Sigmoid colon (tissue), 6 donors: ENCODE measurements at regions not wholly inside any gene's neighbourhood (a gene's known extent, or its start where the extent isn't known, plus 50 kb on each side); places are given as distances from the start of the nearest gene placed in this dataset.
A peak's percentile ranks its signal among the peaks of the same experiment; 100 is the strongest.

ENCODE experiments used
- DNase-seq: peaks from one replicate; pipeline ENCODE4 v3.0.0-alpha.2; 2019
- H3K27ac ChIP-seq, 4 donors: fragments of 200-600 bp; sonication (generic); one replicate each; pipeline ENCODE4 v1.5.1; 2016 to 2019; ENCODE audit warnings: mild to moderate bottlenecking in 1 of 4
- H3K27me3 ChIP-seq, 3 donors: fragments of 200-600 bp; sonication (generic); one replicate each; pipeline ENCODE4 v1.5.1; 2019; ENCODE audit warnings: mild to moderate bottlenecking in 1 of 3
- H3K36me3 ChIP-seq, 4 donors: fragments of 200-600 bp; sonication (generic); one replicate each; pipeline ENCODE4 v1.5.1; 2016 to 2019
- H3K4me1 ChIP-seq, 4 donors: fragments of 200-600 bp; sonication (generic); one replicate each; pipeline ENCODE4 v1.5.1; 2017 to 2019
- H3K4me3 ChIP-seq, 4 donors: fragments of 200-600 bp; sonication (generic); one replicate each; pipeline ENCODE4 v1.5.1; 2017 to 2019; ENCODE audit warnings: mild to moderate bottlenecking in 2 of 4, moderate library complexity in 1 of 4
- H3K9me3 ChIP-seq, 4 donors: fragments of 200-600 bp in 3 of 4; sonication (generic) in 3 of 4; one replicate each; pipeline versions ENCODE4 v1.5.1 to v1.6.1; 2013 to 2019
- EP300 ChIP-seq, 4 donors: sonication (generic); formaldehyde crosslinking; IDR thresholded peaks; one replicate each; pipeline ENCODE4 v1.6.1; 2017; ENCODE audit warnings: antibody characterized with exemption in 4 of 4
- POLR2A ChIP-seq, 2 donors: fragments of 450-650 bp; IDR thresholded peaks; one replicate each; pipeline ENCODE4 v1.6.1; 2016; ENCODE audit warnings: antibody characterized with exemption in 2 of 2, mild to moderate bottlenecking in 2 of 2, moderate library complexity in 2 of 2
- POLR2AphosphoS5 ChIP-seq, 4 donors: sonication (generic); formaldehyde crosslinking; IDR thresholded peaks; one replicate each; pipeline ENCODE4 v1.6.1; 2017; ENCODE audit warnings: antibody characterized with exemption in 4 of 4
- WGBS, 2 donors: extraction: QIAGEN DNeasy Blood & Tissue Kit; methylation state at CpG; one replicate each; pipeline ENCODE4 v1.1.7; 2013; 5-methylcytosine and 5-hydroxymethylcytosine counted together
- intact Hi-C: fragments of 100-400 bp; cut with DNase I; formaldehyde crosslinking; loops from one replicate; pipeline ENCODE4 v1.15.1; 2023
- TF ChIP-seq, protein P1 (sequence below), 4 experiments: fragments of 450-650 bp in 3 of 4; fragments of 200-600 bp in 1 of 4; IDR thresholded peaks; one replicate each; pipeline ENCODE4 v1.5.1; 2016 to 2019; ENCODE audit warnings: antibody characterized with exemption in 4 of 4, mild to moderate bottlenecking in 3 of 4, moderate library complexity in 2 of 4
- donor health status: healthy with polysubstance abuse.
- donor health status: healthy.

DNA sequence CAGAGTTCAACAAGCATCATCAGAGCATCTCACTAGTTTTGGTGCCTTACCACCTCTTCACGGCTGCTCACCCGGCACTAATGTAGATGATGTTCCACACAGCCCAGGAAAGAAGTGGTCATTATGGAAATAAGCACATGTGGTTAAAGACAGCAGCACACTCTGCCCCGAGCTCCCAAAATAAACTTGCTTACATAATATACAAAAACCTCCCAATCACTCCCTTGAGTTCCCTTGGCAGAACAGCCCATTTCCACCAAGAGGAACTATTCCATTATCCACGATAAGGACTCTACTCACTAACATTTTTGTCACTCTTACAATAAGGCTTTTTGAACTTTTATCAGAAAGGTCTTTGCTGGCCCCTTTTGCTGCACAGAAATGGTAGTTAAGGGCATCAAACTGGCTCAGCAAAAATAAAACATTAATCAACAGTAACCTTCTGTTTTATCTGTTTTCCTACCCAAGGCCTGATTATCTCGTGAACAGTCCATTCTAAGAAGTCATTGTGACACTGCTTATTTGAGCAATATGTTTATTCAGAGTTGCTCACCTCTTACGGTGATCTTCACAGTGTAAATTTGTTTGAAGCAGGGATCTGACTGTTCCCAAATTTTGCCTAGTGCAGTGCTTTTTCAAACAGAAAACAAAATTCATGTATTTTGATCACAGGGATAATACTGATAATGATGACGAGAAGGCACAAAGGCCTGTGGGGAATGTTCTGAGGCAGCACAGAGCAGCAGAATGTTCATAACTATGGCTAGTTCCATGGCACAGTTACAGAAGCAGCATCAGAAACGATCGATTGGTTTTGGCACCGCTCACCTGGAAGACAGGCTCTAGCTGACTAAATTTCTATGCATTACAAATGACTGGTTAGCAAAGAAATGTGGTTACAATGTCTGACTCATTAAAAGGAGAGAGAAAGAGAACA lies 399.8 kb upstream of the PIK3R1 start:
- Histone ChIP-seq H3K4me3 (no peak overlapping the region), H3K4me1 (peaks cover 0 to 31% (median 27%) of the 10 kb centered on the region in 4 donors), H3K27me3 (no peaks in the 10 kb centered on the region), H3K9me3 (no peaks in the 10 kb centered on the region), H3K27ac (peak overlapping the region in 3 of 4 donors; percentile 27 to 45 (median 33)), H3K36me3 (no peaks in the 10 kb centered on the region)
- DNase-seq = no peak
- 81 to 83% methylated on average over 10 of the region's 10 CpGs for WGBS, 2 donors
- intact Hi-C loops = no loop called here
- TF ChIP-seq POLR2A (IDR thresholded peaks at IDR 0.05) (no peak), EP300 (IDR thresholded peaks at IDR 0.05) (no peak), POLR2AphosphoS5 (IDR thresholded peaks at IDR 0.05) (no peak)
- TF ChIP-seq, protein P1, sequence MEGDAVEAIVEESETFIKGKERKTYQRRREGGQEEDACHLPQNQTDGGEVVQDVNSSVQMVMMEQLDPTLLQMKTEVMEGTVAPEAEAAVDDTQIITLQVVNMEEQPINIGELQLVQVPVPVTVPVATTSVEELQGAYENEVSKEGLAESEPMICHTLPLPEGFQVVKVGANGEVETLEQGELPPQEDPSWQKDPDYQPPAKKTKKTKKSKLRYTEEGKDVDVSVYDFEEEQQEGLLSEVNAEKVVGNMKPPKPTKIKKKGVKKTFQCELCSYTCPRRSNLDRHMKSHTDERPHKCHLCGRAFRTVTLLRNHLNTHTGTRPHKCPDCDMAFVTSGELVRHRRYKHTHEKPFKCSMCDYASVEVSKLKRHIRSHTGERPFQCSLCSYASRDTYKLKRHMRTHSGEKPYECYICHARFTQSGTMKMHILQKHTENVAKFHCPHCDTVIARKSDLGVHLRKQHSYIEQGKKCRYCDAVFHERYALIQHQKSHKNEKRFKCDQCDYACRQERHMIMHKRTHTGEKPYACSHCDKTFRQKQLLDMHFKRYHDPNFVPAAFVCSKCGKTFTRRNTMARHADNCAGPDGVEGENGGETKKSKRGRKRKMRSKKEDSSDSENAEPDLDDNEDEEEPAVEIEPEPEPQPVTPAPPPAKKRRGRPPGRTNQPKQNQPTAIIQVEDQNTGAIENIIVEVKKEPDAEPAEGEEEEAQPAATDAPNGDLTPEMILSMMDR (IDR thresholded peaks at IDR 0.05) = no peak

GRCh38 chr5:67814569-67815311 lies 400.8 kb upstream of the PIK3R1 start:
- TF ChIP-seq EP300 (IDR thresholded peaks at IDR 0.05) = no peak
- TF ChIP-seq POLR2AphosphoS5 (IDR thresholded peaks at IDR 0.05) = peak in 1 of 4 donors; percentile 18
- TF ChIP-seq, protein P1 (IDR thresholded peaks at IDR 0.05) = no peak
- TF ChIP-seq POLR2A (IDR thresholded peaks at IDR 0.05) = no peak
- intact Hi-C loops = no loop called here
- peak overlapping the region in 3 of 4 donors; percentile 27 to 45 (median 33) for H3K27ac ChIP-seq
- H3K4me1 ChIP-seq = peaks cover 0 to 31% (median 27%) of the 10 kb centered on the region in 4 donors
- no peaks in the 10 kb centered on the region for H3K36me3 ChIP-seq
- no peaks in the 10 kb centered on the region for H3K9me3 ChIP-seq
- H3K27me3 ChIP-seq = no peaks in the 10 kb centered on the region
- H3K4me3 ChIP-seq = no peak overlapping the region
- DNase-seq = no peak
- WGBS, 2 donors = 12 to 32% methylated on average over 3 of the region's 3 CpGs

DNA sequence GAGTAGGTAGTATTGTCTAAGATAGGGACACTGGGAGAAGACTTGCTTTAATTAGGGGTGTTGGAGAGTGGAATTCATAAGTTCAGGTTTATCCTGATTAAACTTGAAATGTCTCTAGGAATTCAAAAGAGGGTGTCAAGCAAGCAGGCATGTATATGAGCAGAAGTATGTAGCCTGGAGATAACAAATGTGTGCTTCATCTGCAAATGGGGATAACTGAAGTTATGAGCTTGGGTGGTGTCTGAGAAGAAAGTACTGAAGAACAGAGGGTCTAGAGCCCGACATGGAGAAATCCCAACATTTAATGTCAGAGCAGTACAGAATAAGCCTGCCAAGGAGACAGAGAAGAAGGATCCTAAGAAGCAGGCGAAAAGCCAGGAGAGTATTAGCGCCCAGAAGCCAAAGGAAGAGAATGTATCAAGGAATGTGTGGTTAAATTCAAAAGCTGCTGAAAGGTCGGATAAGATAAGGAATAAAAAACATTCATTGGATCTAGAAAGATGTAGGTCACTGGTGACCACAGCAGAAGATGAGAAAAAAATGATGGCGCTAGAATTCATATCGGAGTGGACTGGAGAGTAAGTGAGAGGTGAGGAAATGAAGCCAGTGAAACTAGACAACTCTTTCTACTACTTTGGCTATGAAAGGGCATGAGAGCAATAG lies 401.5 kb upstream of the PIK3R1 start:
- WGBS, 2 donors = 86 to 91% methylated on average over 6 of the region's 6 CpGs

GRCh38 chr5:67809589-67809988 lies 406.0 kb upstream of the PIK3R1 start:
- no peaks in the 10 kb centered on the region for H3K27me3 ChIP-seq
- WGBS, 2 donors = 54 to 65% methylated on average over 5 of the region's 5 CpGs
- no peak overlapping the region for H3K4me3 ChIP-seq
- no peaks in the 10 kb centered on the region for H3K9me3 ChIP-seq
- no peak for TF ChIP-seq POLR2A (IDR thresholded peaks at IDR 0.05)
- TF ChIP-seq, protein P1 (IDR thresholded peaks at IDR 0.05) = no peak
- intact Hi-C loops = no loop called here
- H3K36me3 ChIP-seq = no peaks in the 10 kb centered on the region
- DNase-seq = no peak
- H3K27ac ChIP-seq = no peak overlapping the region
- H3K4me1 ChIP-seq = peaks cover 0 to 10% (median 9%) of the 10 kb centered on the region in 4 donors

More for the DNA sequence above, 401.5 kb upstream of the PIK3R1 start:
- TF ChIP-seq POLR2AphosphoS5 (IDR thresholded peaks at IDR 0.05) (peak in 1 of 4 donors; percentile 1), EP300 (IDR thresholded peaks at IDR 0.05) (no peak), POLR2A (IDR thresholded peaks at IDR 0.05) (no peak)
- TF ChIP-seq, protein P1 (IDR thresholded peaks at IDR 0.05) = no peak
- peak overlapping the region in 3 of 4 donors; percentile 27 to 45 (median 33) for H3K27ac ChIP-seq
- no peaks in the 10 kb centered on the region for H3K36me3 ChIP-seq
- DNase-seq = no peak
- H3K9me3 ChIP-seq = no peaks in the 10 kb centered on the region
- H3K4me1 ChIP-seq = peaks cover 0 to 31% (median 27%) of the 10 kb centered on the region in 4 donors
- H3K4me3 ChIP-seq = no peak overlapping the region
- intact Hi-C loops = no loop called here
- no peaks in the 10 kb centered on the region for H3K27me3 ChIP-seq
